Neural cell (in vitro differentiated cells): ENCODE measurements at regions not wholly inside any gene's neighbourhood (a gene's known extent, or its start where the extent isn't known, plus 50 kb on each side); places are given as distances from the start of the nearest gene placed in this dataset.

ENCODE experiments used
- H2AFZ ChIP-seq: fragments of 200-600, 300-800 bp; sonication (generic), shearing (Covaris generic); 2 replicates; pipeline ENCODE4 v1.6.0; 2014; ENCODE audit warnings: low read depth, mild to moderate bottlenecking, antibody characterized with exemption, low read length, moderate library complexity
- H3F3A ChIP-seq: fragments of 200-600 bp; shearing (Covaris generic); 2 replicates; pipeline ENCODE4 v1.6.1; 2016; ENCODE audit warnings: mild to moderate bottlenecking, moderate library complexity, mixed read lengths, antibody characterized with exemption, low read length; ENCODE audit not compliant: insufficient read depth, poor library complexity, severe bottlenecking
- H3K27ac ChIP-seq: fragments of 200-600, 300-800 bp; sonication (generic), shearing (Covaris generic); 2 replicates; pipeline ENCODE4 v1.5.1; 2014; ENCODE audit warnings: mild to moderate bottlenecking, low read length, moderate library complexity
- H3K27me3 ChIP-seq: fragments of 300-800, 200-600 bp; sonication (generic), shearing (Covaris generic); 2 replicates; pipeline ENCODE4 v1.6.0; 2014; ENCODE audit warnings: mild to moderate bottlenecking, low read depth, low read length, moderate library complexity; ENCODE audit not compliant: insufficient read depth
- H3K36me3 ChIP-seq: fragments of 300-800, 200-600 bp; sonication (generic), shearing (Covaris generic); 2 replicates; pipeline ENCODE4 v1.5.1; 2014; ENCODE audit warnings: mild to moderate bottlenecking, antibody characterized with exemption, low read length, moderate library complexity; ENCODE audit not compliant: insufficient read depth
- H3K4me2 ChIP-seq: fragments of 300-800, 200-600 bp; sonication (generic), shearing (Covaris generic); 2 replicates; pipeline ENCODE4 v1.6.0; 2014; ENCODE audit warnings: mild to moderate bottlenecking, low read length
- H3K4me3 ChIP-seq: fragments of 300-800, 200-600 bp; sonication (generic), shearing (Covaris generic); 2 replicates; pipeline ENCODE4 v1.5.1; 2014; ENCODE audit warnings: mild to moderate bottlenecking, low read length, moderate library complexity
- H3K79me2 ChIP-seq: fragments of 200-600 bp; shearing (Covaris generic); replicated peaks from 2 replicates; pipeline ENCODE4 v1.6.0; 2014; ENCODE audit warnings: mild to moderate bottlenecking, low read length, moderate library complexity; ENCODE audit not compliant: insufficient read depth
- H3K9ac ChIP-seq: fragments of 300-800, 200-600 bp; sonication (generic), shearing (Covaris generic); 2 replicates; pipeline ENCODE4 v1.6.1; 2016; ENCODE audit warnings: mild to moderate bottlenecking, low read length, mixed read lengths
- H3K9me2 ChIP-seq: fragments of 200-600 bp; shearing (Covaris generic); 2 replicates; pipeline ENCODE4 v1.6.1; 2016; ENCODE audit warnings: mild to moderate bottlenecking, low read length, mixed read lengths; ENCODE audit not compliant: insufficient read depth
- H3K9me3 ChIP-seq: fragments of 200-600, 300-800 bp; sonication (generic), shearing (Covaris generic); 2 replicates; pipeline ENCODE4 v1.6.1; 2016; ENCODE audit warnings: mild to moderate bottlenecking, mixed run types, low read length, moderate library complexity, mixed read lengths
- H4K20me1 ChIP-seq: fragments of 200-600 bp; shearing (Covaris generic); 2 replicates; pipeline ENCODE4 v1.6.1; 2016; ENCODE audit warnings: mild to moderate bottlenecking, mixed run types; ENCODE audit not compliant: insufficient read depth
- EP300 ChIP-seq: fragments of 450-650 bp; conservative IDR thresholded peaks from 2 replicates; pipeline ENCODE4 v1.6.1; 2014; ENCODE audit warnings: antibody characterized with exemption, mild to moderate bottlenecking, moderate library complexity; ENCODE audit not compliant: poor library complexity, severe bottlenecking
- EZH2 ChIP-seq: fragments of 200-600, 300-800 bp; shearing (Covaris generic), sonication (generic); IDR thresholded peaks from 2 replicates; pipeline ENCODE4 v1.6.1; 2014; ENCODE audit warnings: antibody characterized with exemption, low read length, borderline replicate concordance, mild to moderate bottlenecking; ENCODE audit not compliant: insufficient read depth, poor library complexity, severe bottlenecking
- MXI1 ChIP-seq: fragments of 450-650 bp; conservative IDR thresholded peaks from 2 replicates; pipeline ENCODE4 v1.6.1; 2014; ENCODE audit warnings: antibody characterized with exemption, mild to moderate bottlenecking; ENCODE audit not compliant: poor library complexity, severe bottlenecking
- POLR2AphosphoS5 ChIP-seq: IDR thresholded peaks from 2 replicates; pipeline ENCODE4 v1.6.1; 2012
- RAD21 ChIP-seq: fragments of 450-650 bp; conservative IDR thresholded peaks from 2 replicates; pipeline ENCODE4 v1.6.1; 2014; ENCODE audit warnings: antibody characterized with exemption, mild to moderate bottlenecking, moderate library complexity
- SMC3 ChIP-seq: fragments of 450-650 bp; conservative IDR thresholded peaks from 2 replicates; pipeline ENCODE4 v1.6.1; 2014; ENCODE audit warnings: antibody characterized with exemption, mild to moderate bottlenecking, moderate library complexity; ENCODE audit not compliant: poor library complexity
- TAF1 ChIP-seq: IDR thresholded peaks from 2 replicates; pipeline ENCODE4 v1.6.1; 2012; ENCODE audit warnings: low read depth
- TF ChIP-seq, protein P1 (sequence below): IDR thresholded peaks from 2 replicates; pipeline ENCODE4 v1.6.1; 2012; ENCODE audit warnings: borderline replicate concordance
- TF ChIP-seq, protein P2 (sequence below): fragments of 450-650 bp; IDR thresholded peaks from 2 replicates; pipeline ENCODE4 v1.5.1; 2014; ENCODE audit warnings: antibody characterized with exemption, mild to moderate bottlenecking, moderate library complexity; ENCODE audit not compliant: poor library complexity, severe bottlenecking

GRCh38 chr18:73288813-73289212 lies 421.0 kb upstream of the NETO1 start:
- no peaks in the 10 kb centered on the region for H3K9me3 ChIP-seq
- no peak for TF ChIP-seq EP300
- TF ChIP-seq, protein P1, sequence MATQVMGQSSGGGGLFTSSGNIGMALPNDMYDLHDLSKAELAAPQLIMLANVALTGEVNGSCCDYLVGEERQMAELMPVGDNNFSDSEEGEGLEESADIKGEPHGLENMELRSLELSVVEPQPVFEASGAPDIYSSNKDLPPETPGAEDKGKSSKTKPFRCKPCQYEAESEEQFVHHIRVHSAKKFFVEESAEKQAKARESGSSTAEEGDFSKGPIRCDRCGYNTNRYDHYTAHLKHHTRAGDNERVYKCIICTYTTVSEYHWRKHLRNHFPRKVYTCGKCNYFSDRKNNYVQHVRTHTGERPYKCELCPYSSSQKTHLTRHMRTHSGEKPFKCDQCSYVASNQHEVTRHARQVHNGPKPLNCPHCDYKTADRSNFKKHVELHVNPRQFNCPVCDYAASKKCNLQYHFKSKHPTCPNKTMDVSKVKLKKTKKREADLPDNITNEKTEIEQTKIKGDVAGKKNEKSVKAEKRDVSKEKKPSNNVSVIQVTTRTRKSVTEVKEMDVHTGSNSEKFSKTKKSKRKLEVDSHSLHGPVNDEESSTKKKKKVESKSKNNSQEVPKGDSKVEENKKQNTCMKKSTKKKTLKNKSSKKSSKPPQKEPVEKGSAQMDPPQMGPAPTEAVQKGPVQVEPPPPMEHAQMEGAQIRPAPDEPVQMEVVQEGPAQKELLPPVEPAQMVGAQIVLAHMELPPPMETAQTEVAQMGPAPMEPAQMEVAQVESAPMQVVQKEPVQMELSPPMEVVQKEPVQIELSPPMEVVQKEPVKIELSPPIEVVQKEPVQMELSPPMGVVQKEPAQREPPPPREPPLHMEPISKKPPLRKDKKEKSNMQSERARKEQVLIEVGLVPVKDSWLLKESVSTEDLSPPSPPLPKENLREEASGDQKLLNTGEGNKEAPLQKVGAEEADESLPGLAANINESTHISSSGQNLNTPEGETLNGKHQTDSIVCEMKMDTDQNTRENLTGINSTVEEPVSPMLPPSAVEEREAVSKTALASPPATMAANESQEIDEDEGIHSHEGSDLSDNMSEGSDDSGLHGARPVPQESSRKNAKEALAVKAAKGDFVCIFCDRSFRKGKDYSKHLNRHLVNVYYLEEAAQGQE, result no peak
- no peak for TF ChIP-seq SMC3
- TF ChIP-seq, protein P2, sequence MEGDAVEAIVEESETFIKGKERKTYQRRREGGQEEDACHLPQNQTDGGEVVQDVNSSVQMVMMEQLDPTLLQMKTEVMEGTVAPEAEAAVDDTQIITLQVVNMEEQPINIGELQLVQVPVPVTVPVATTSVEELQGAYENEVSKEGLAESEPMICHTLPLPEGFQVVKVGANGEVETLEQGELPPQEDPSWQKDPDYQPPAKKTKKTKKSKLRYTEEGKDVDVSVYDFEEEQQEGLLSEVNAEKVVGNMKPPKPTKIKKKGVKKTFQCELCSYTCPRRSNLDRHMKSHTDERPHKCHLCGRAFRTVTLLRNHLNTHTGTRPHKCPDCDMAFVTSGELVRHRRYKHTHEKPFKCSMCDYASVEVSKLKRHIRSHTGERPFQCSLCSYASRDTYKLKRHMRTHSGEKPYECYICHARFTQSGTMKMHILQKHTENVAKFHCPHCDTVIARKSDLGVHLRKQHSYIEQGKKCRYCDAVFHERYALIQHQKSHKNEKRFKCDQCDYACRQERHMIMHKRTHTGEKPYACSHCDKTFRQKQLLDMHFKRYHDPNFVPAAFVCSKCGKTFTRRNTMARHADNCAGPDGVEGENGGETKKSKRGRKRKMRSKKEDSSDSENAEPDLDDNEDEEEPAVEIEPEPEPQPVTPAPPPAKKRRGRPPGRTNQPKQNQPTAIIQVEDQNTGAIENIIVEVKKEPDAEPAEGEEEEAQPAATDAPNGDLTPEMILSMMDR, result no peak
- TF ChIP-seq EZH2, result no peak
- TF ChIP-seq TAF1, result no peak
- TF ChIP-seq MXI1, result no peak
- TF ChIP-seq POLR2AphosphoS5, result no peak
- no peak for TF ChIP-seq RAD21
- H3K4me3 ChIP-seq, result no peak overlapping the region
- H3K27me3 ChIP-seq, result no peaks in the 10 kb centered on the region
- H3K4me2 ChIP-seq, result no peak overlapping the region
- no peaks in the 10 kb centered on the region for H3K79me2 ChIP-seq
- no peaks in the 10 kb centered on the region for H3K36me3 ChIP-seq
- no peaks in the 10 kb centered on the region for H3F3A ChIP-seq
- no peak overlapping the region for H2AFZ ChIP-seq
- no peaks in the 10 kb centered on the region for H4K20me1 ChIP-seq
- no peak overlapping the region for H3K27ac ChIP-seq
- H3K9ac ChIP-seq, result no peak overlapping the region
- no peaks in the 10 kb centered on the region for H3K9me2 ChIP-seq

DNA sequence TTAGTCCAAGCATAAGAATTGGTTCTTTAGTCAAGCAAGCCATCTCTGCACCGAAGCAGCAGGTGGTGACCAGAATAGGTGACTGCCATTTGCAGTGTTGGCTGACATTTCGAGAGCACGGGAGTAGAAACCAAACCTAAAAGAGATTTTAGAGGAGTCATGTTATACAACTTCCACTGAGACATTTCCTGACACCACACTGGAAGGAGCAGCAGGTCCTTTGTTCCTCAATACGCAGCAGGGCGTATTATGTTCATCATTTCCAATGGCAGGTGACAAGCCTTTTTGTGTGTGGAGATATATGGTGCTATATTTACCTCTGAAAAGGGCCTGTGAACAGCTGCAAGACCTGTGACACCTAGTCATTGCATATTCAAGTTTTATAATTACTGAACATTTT lies 418.8 kb upstream of the NETO1 start:
- Histone ChIP-seq H4K20me1 (no peaks in the 10 kb centered on the region), H3K27ac (no peak overlapping the region), H3K4me2 (no peak overlapping the region), H3F3A (no peaks in the 10 kb centered on the region), H3K79me2 (no peaks in the 10 kb centered on the region), H3K27me3 (no peaks in the 10 kb centered on the region), H3K4me3 (no peak overlapping the region), H3K9me3 (no peaks in the 10 kb centered on the region), H3K9ac (no peak overlapping the region), H3K9me2 (no peaks in the 10 kb centered on the region), H3K36me3 (no peaks in the 10 kb centered on the region), H2AFZ (no peak overlapping the region)
- TF ChIP-seq POLR2AphosphoS5 (peak; percentile 48), EP300 (peak; percentile 70)
- TF ChIP-seq, protein P2, result no peak
